ENCODE measurements at regions not wholly inside any gene's neighbourhood (a gene's known extent, or its start where the extent isn't known, plus 50 kb on each side); places are given as distances from the start of the nearest gene placed in this dataset.

GRCh38 chr2:16402891-16403290, 262.7 kb downstream of the CYRIA start:
- Histone ChIP-seq H3K9ac (ENCODE audit: low read length) (no peak overlapping the region), H3K27me3 (ENCODE audit: control insufficient read depth, insufficient read depth, low read length) (no peaks in the 10 kb centered on the region), H3K27ac (ENCODE audit: low read depth, low read length) (no peak overlapping the region), H3K36me3 (ENCODE audit: control insufficient read depth, insufficient read depth, low read length) (no peaks in the 10 kb centered on the region), H3K4me3 (ENCODE audit: low read depth, low read length) (no peak overlapping the region), H3K9me3 (ENCODE audit: control insufficient read depth, insufficient read depth, low read depth, low read length) (no peaks in the 10 kb centered on the region), H3K4me1 (ENCODE audit: control insufficient read depth, insufficient read depth, low read length) (peaks cover 5% of the 10 kb centered on the region; the same call in 1 of the 2 replicates)

DNA sequence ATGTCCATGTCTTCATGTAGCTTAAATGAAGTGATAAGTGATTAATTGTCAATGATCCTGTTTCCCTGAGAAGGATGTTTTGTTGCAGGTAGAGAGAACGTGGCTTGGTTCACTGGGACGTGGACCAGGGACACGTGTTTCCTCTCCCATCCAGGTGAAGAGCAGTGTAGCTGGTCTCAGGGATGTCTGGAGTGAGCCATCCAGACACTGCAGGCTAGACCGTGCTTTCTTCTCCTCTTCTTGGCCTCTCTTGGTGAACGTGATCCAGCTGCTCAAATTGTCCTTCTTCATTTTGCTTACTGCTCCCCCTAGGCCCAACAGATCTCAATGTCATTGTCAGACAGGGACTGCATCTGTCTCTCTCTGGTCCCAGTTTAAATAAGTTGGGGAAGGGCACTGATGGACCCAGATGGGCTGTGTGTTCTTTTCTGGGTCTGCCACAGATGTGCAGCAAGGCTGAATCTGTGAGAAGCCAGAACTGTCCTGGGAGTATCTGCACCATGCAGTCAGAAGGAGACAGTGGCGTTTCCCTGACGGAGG, 263.8 kb downstream of the CYRIA start:
- no peak overlapping the region for H3K9ac ChIP-seq (ENCODE audit: low read length)
- no peak overlapping the region for H3K27ac ChIP-seq (ENCODE audit: low read depth, low read length)
- H3K4me3 ChIP-seq (ENCODE audit: low read depth, low read length) = no peak overlapping the region
- H3K4me1 ChIP-seq (ENCODE audit: control insufficient read depth, insufficient read depth, low read length) = no peaks in the 10 kb centered on the region; the same call in 1 of the 2 replicates
- no peaks in the 10 kb centered on the region for H3K36me3 ChIP-seq (ENCODE audit: control insufficient read depth, insufficient read depth, low read length)
- H3K27me3 ChIP-seq (ENCODE audit: control insufficient read depth, insufficient read depth, low read length) = no peaks in the 10 kb centered on the region
- H3K9me3 ChIP-seq (ENCODE audit: control insufficient read depth, insufficient read depth, low read depth, low read length) = no peaks in the 10 kb centered on the region

GRCh38 chr2:16400127-16400623, 265.5 kb downstream of the CYRIA start:
- no peak overlapping the region for H3K9ac ChIP-seq (ENCODE audit: low read length)
- no peak overlapping the region for H3K27ac ChIP-seq (ENCODE audit: low read depth, low read length)
- H3K36me3 ChIP-seq (ENCODE audit: control insufficient read depth, insufficient read depth, low read length) = no peaks in the 10 kb centered on the region
- H3K4me1 ChIP-seq (ENCODE audit: control insufficient read depth, insufficient read depth, low read length) = no peaks in the 10 kb centered on the region
- no peaks in the 10 kb centered on the region for H3K27me3 ChIP-seq (ENCODE audit: control insufficient read depth, insufficient read depth, low read length)
- H3K9me3 ChIP-seq (ENCODE audit: control insufficient read depth, insufficient read depth, low read depth, low read length) = no peaks in the 10 kb centered on the region
- H3K4me3 ChIP-seq (ENCODE audit: low read depth, low read length) = no peak overlapping the region

DNA sequence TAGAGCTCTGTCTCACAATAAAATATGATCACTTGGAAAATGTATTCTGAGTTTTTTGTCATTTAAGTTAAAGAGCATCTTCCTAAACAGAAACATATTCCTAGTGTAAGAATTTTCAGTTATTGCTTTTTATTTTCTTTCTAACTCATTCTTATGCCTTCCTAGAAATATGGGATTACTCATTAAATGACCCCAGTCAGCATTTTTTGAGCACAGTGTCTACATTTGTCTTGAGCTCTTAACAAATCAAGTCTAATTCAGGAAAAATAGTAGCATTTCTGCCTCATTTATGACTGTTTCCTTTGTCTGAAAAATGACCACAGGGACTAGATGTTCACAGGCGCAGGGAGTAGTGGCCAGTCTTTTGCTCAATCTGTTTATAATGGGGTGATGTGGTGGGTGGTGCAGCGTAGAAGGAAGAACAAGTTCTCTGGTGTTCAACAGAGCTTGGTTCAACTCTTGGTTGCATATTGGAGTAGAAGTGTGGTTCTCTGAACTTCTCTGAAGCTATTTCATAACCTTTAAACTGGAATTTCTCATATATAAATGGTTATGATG, 267.1 kb downstream of the CYRIA start:
- Histone ChIP-seq H3K4me3 (ENCODE audit: low read depth, low read length) (no peak overlapping the region), H3K36me3 (ENCODE audit: control insufficient read depth, insufficient read depth, low read length) (no peaks in the 10 kb centered on the region), H3K27me3 (ENCODE audit: control insufficient read depth, insufficient read depth, low read length) (no peaks in the 10 kb centered on the region), H3K9ac (ENCODE audit: low read length) (no peak overlapping the region), H3K4me1 (ENCODE audit: control insufficient read depth, insufficient read depth, low read length) (peaks cover 7% of the 10 kb centered on the region; the same call in 1 of the 2 replicates), H3K9me3 (ENCODE audit: control insufficient read depth, insufficient read depth, low read depth, low read length) (no peaks in the 10 kb centered on the region), H3K27ac (ENCODE audit: low read depth, low read length) (no peak overlapping the region)

DNA sequence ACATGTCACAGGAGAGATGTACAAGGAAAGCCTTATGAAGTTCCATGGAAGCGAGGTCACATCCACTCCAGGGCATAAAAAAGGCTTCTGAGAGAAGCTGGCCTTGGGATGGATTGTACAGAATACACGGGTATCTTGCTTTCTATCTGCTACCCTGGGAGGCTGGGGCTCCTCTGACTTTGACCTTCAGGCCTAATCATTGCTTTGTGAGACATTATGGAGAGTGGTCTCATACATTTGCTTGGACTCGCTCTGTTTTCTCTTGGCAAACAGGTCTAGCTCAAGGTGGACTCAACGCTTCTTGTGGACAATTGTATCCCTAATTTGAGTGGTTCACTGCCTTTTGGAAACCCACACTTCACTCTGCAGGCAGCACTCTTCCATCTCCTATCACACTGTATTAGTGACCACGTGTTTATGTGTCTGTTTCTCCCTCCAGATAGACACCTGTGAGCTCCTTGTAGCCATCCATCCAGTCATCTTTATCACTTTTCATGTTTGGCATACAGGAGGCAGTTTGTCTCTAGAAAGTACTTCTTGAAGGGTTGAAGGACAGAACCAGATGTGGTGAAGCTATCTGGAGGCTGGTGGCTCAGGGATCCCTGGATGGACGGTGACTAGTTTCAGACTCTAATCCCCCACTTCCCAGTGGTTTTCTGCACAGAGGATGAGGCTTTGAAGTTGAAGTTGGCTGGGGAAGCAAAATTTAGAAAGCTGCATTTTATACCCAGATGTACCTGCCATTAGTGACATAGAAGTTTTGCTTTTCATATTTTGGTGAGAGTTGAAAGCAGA, 267.8 kb downstream of the CYRIA start:
- Histone ChIP-seq H3K4me1 (ENCODE audit: control insufficient read depth, insufficient read depth, low read length) (peaks cover 7% of the 10 kb centered on the region; the same call in 1 of the 2 replicates), H3K9me3 (ENCODE audit: control insufficient read depth, insufficient read depth, low read depth, low read length) (no peaks in the 10 kb centered on the region), H3K27ac (ENCODE audit: low read depth, low read length) (no peak overlapping the region), H3K4me3 (ENCODE audit: low read depth, low read length) (no peak overlapping the region), H3K27me3 (ENCODE audit: control insufficient read depth, insufficient read depth, low read length) (no peaks in the 10 kb centered on the region), H3K9ac (ENCODE audit: low read length) (no peak overlapping the region), H3K36me3 (ENCODE audit: control insufficient read depth, insufficient read depth, low read length) (no peaks in the 10 kb centered on the region)

GRCh38 chr2:16396986-16397385, 268.6 kb downstream of the CYRIA start:
- H3K9ac ChIP-seq (ENCODE audit: low read length) = no peak overlapping the region
- no peak overlapping the region for H3K4me3 ChIP-seq (ENCODE audit: low read depth, low read length)

DNA sequence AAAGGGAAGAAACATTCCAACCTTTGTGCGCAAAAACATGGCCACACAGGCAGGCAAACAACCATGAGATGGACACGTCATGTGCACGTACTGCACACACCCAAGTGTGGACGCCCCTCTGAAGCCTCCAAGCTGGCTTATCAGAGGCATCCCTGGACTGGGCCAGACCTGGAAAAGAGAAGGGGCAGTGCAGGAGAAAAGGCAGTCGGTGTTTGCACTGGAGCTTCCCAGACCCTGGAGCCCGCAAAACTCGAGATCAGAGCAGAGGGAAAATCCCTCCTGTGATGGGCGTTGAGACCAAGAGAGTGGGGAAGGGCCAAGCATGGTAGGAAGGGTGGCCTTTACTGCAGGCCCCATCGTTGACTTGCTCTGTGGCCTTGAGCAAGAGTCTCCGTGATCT, 269.5 kb downstream of the CYRIA start:
- Histone ChIP-seq H3K9ac (ENCODE audit: low read length) (no peak overlapping the region), H3K27me3 (ENCODE audit: control insufficient read depth, insufficient read depth, low read length) (no peaks in the 10 kb centered on the region), H3K36me3 (ENCODE audit: control insufficient read depth, insufficient read depth, low read length) (no peaks in the 10 kb centered on the region), H3K4me1 (ENCODE audit: control insufficient read depth, insufficient read depth, low read length) (peaks cover 7% of the 10 kb centered on the region; the same call in 1 of the 2 replicates), H3K27ac (ENCODE audit: low read depth, low read length) (no peak overlapping the region), H3K9me3 (ENCODE audit: control insufficient read depth, insufficient read depth, low read depth, low read length) (no peaks in the 10 kb centered on the region), H3K4me3 (ENCODE audit: low read depth, low read length) (no peak overlapping the region)

More at GRCh38 chr2:16396986-16397385, 268.6 kb downstream of the CYRIA start:
- Histone ChIP-seq H3K4me1 (ENCODE audit: control insufficient read depth, insufficient read depth, low read length) (peaks cover 7% of the 10 kb centered on the region; the same call in 1 of the 2 replicates), H3K27me3 (ENCODE audit: control insufficient read depth, insufficient read depth, low read length) (no peaks in the 10 kb centered on the region), H3K27ac (ENCODE audit: low read depth, low read length) (no peak overlapping the region), H3K9me3 (ENCODE audit: control insufficient read depth, insufficient read depth, low read depth, low read length) (no peaks in the 10 kb centered on the region), H3K36me3 (ENCODE audit: control insufficient read depth, insufficient read depth, low read length) (no peaks in the 10 kb centered on the region)

DNA sequence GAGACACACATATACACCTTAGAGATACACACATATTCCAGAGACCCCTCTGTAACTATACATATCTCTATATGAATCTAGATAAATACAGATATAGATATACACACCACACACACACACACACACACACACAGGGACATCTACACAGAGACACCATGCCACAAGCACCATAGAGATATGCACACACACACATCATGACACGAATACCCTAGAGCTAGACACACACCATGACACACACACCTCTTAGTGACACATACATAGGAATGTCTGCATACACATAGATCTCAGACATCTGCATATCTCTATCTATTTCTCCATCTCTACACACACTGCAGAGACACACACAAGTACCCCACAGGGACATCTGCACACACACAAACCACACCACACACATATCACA, 270.0 kb downstream of the CYRIA start:
- Histone ChIP-seq H3K9ac (ENCODE audit: low read length) (no peak overlapping the region), H3K9me3 (ENCODE audit: control insufficient read depth, insufficient read depth, low read depth, low read length) (no peaks in the 10 kb centered on the region), H3K27me3 (ENCODE audit: control insufficient read depth, insufficient read depth, low read length) (no peaks in the 10 kb centered on the region), H3K4me3 (ENCODE audit: low read depth, low read length) (no peak overlapping the region), H3K27ac (ENCODE audit: low read depth, low read length) (no peak overlapping the region), H3K36me3 (ENCODE audit: control insufficient read depth, insufficient read depth, low read length) (no peaks in the 10 kb centered on the region), H3K4me1 (ENCODE audit: control insufficient read depth, insufficient read depth, low read length) (peaks cover 7% of the 10 kb centered on the region; the same call in 1 of the 2 replicates)

- Histone ChIP-seq H3K4me1 (ENCODE audit: control insufficient read depth, insufficient read depth, low read length) (peaks cover 7% of the 10 kb centered on the region; the same call in 1 of the 2 replicates), H3K9ac (ENCODE audit: low read length) (no peak overlapping the region), H3K27ac (ENCODE audit: low read depth, low read length) (no peak overlapping the region), H3K9me3 (ENCODE audit: control insufficient read depth, insufficient read depth, low read depth, low read length) (no peaks in the 10 kb centered on the region), H3K27me3 (ENCODE audit: control insufficient read depth, insufficient read depth, low read length) (no peaks in the 10 kb centered on the region), H3K36me3 (ENCODE audit: control insufficient read depth, insufficient read depth, low read length) (no peaks in the 10 kb centered on the region), H3K4me3 (ENCODE audit: low read depth, low read length) (no peak overlapping the region)
Observed at GRCh38 chr2:16394986-16395550, 270.6 kb downstream of the CYRIA start.

DNA sequence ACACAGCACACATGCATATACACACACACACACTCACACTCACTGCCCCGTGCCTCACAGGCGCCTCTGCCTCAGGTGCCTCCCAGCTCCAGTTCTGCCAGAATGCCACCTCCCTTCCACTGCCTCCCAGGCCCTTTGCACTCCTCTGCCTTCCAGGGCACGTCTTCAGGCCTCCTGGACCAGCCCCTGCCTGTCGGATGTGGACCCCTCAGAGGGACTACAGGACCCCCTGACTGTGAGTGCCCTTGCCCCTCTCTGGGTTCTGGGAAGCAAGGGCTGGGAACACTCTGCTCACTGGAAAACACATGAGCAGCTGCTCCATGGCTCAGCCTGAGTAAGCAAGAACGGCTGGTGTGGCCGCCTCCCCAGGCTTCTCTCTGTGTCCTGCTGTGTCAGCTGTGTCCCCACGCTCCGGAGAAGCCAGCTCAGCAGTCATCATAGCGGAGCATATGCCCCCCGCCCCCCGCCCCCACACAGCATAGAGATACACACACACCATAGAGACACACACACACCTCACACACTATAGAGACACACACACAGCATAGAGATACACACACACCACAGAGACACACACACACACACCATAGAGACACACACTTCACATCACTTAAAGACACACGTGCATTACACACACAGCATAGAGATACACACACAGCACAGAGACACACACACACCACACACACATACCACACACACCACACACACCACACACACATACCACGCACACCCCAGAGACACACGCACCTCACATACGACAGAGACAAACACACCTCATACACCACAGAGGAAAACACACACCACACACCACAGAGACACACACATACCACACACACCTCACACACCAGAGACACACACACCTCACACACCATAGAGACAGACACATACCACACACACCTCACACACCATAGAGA, 271.3 kb downstream of the CYRIA start:
- H3K4me1 ChIP-seq (ENCODE audit: control insufficient read depth, insufficient read depth, low read length) = peaks cover 7% of the 10 kb centered on the region; the same call in 1 of the 2 replicates
- H3K36me3 ChIP-seq (ENCODE audit: control insufficient read depth, insufficient read depth, low read length) = no peaks in the 10 kb centered on the region
- H3K4me3 ChIP-seq (ENCODE audit: low read depth, low read length) = no peak overlapping the region
- H3K9me3 ChIP-seq (ENCODE audit: control insufficient read depth, insufficient read depth, low read depth, low read length) = no peaks in the 10 kb centered on the region
- H3K9ac ChIP-seq (ENCODE audit: low read length) = peak overlapping the region; percentile 6
- no peaks in the 10 kb centered on the region for H3K27me3 ChIP-seq (ENCODE audit: control insufficient read depth, insufficient read depth, low read length)
- H3K27ac ChIP-seq (ENCODE audit: low read depth, low read length) = no peak overlapping the region
